ENCODE measurements at regions not wholly inside any gene's neighbourhood (a gene's known extent, or its start where the extent isn't known, plus 50 kb on each side); places are given as distances from the start of the nearest gene placed in this dataset.
"Not testable (repeated sequence)": the region's sequence is repeated elsewhere in the genome, so short reads cannot be mapped to it uniquely, and the experiment has no call there.

DNA sequence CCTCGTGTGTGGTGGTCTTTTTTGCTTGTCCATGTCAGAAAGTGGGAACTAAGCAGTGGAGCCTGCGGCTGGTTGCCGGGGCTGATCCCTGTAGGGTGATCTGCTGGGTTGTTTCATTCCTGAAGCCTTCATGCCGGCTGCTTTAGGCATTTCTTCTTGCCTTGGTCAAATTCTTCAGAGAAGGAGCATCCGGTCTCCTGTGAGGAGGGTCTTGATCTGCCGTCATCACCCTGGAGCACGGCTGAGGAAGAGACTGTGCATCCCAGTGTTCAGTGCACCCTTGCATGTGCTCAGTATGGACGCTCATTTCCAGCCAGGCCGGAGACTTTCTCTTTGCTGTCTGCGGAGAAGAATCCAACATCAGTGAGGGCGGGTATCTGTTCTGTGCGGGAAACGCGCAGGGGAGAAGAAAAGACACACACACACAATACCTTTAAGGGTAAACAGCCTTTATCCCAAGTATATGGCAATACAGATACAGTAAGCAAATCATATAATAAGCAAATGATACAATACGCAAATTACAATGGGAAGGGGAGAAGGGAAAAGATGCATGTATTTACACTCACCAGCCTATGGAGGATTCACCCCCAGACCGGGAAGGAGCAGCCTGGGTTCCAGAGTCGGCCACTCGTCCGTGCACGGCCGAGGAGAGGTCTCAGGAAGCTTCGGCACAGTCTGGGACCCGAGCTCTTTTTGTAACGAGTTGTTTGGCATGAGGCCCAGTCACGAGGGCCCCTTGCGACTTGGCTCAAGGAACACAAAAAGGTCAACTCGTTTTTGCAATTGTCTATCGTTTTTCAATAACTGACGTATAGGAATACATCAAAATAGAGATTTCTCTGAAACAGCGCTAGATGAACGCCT is 1366.8 kb upstream of the TMEM132C start:
- no peak for DNase-seq

DNA sequence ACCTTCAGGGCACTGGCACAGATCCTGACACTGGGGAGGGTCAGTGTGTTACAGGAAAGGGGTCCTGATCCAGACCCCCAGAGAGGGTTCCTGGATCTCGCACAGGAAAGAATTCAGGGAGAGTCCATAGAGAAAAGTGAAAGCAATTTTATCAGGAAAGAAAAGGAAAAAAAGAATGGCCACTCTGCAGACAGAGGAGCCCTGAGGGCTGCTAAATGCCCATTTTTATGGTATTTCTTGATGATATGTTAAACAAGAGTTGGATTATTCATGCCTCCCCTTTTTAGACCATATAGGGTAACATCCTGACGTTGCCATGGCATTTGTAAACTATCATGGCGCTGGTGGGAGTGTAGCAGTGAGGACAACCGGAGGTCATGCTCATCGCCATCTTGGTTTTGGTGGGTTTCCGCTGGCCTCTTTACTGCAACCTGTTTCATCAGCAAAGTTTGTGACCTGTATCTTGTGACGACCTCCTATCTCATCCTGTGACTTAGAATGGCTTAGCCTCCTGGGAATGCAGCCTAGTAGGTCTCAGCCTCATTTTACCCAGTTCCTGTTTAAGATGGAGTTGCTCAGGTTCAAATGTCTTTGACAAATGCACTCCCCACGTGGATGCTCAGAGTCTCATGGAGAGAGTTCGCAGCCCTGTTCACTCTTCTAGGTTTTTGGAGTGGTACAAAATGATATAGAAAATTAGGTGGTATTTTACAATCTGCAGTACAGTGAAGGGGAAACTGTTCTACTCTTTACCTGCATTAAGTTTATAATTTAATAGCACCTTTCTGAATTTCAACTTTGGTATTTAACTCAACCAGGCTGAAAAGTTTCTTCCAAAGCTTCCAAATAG is 1363.7 kb upstream of the TMEM132C start:
- DNase-seq = no peak

DNA sequence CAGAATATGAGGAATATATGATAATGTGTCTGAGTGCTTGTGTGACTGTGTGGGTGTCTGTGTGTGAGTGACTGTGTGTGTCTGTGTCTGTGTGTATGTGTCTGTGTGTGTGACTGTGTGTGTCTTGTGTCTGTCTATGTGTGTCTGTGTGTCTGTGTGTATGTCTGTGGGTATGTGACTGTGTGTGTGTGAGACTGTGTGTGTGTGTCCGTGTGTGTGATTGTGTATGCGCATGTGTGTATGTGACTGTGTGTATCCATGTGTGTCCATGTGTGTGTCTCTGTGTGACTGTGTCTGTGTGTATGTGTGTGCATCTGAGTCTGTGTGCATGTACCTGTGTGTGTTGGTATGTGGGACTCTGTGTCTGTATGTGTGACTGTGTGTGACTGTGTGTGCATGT is 1361.2 kb upstream of the TMEM132C start:
- no peak for DNase-seq

DNA sequence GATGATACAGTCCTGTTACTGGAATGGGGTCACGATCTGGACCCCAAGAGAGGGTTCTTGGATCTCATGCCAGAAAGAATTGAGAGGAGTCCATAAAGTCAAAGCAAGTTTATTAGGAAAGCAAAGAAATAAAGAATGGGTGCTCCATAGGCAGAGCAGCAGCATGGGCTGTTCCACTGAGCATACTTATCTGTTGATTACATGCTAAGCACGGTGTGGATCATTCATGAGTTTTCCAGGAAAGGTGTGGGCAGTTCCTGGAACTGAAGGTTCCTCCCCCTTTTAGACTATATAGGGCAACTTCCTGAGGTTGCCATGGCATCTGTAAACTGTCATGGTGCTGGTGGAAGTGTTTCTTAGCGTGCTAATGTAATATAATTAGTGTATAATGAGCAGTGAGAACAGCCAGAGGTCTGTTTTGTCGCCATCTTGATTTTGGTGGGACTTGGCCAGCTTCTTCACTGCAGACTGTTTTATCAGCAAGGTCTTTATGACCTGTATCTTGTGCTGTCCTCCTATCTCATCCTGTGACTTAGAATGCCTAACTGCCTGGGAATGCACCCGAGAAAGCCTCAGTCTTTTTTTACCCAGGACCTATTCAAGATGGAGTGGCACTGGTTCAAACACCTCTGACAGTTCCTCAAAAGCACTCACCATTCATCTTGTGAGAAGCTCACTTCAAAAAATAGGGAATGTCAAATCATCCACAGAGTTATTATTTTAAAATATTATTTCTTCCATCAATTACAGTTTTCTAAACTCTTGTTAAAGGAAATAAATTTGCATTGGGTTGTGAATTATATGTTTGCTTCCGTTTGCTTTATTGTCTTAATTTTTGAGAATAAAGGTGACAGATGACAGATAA is 1358.8 kb upstream of the TMEM132C start:
- no peak for DNase-seq

DNA sequence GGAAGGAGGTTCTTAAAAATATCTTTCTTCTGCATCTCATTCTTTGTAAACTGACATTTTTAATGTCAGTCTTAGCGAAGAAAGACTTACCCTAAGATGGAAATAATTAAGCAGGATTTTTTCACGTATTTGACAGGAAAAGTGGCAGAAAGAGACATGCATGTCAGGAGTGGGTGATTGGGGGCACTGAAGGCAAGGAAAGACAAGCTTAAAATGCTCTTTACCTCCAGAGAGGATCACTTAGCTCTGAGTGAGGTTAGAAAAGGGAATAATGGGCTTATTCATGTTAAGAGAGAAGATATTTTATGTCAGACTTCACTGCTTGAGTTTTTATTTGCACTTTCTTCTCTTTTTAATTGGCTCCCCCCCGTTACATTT is 1358.2 kb upstream of the TMEM132C start:
- DNase-seq = no peak

DNA sequence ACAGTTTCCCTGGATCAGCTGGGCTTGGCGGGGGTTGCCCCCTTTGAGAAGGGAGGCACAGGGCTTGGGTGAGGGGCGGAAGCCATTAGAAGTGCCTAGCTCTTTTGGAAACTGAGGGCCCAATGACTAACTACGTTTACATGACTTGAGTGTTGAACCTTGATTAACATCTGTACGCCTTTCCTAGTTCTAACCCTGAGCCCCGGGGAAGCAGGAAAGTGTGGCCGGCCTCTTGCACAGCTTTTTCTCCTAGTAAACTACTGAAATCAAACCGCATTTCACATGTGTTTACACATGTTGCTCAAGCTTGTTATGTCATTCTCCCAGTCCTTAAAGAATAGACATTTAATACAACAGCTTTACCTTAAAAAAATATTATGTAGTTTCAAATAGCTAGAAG is 1356.4 kb upstream of the TMEM132C start:
- DNase-seq = no peak

DNA sequence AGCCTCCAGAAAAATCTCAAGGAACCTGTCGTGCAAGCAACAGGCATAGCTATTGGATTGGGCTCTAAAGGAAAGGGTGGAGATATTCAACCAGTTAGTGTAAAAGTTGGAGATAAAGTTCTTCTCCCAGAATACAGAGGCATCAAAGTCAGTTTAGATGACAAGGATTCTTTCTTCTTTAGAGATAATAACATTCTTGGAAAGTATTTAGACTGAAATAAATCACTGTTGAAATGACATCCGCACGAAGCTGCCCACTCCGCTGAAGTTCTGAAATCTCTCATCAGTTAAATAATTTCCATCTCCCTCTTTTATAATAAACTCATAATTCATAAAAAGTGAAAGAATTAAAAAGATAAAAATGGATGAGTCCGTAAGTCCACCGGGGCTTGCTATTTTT is 1354.9 kb upstream of the TMEM132C start:
- DNase-seq = no peak

DNA sequence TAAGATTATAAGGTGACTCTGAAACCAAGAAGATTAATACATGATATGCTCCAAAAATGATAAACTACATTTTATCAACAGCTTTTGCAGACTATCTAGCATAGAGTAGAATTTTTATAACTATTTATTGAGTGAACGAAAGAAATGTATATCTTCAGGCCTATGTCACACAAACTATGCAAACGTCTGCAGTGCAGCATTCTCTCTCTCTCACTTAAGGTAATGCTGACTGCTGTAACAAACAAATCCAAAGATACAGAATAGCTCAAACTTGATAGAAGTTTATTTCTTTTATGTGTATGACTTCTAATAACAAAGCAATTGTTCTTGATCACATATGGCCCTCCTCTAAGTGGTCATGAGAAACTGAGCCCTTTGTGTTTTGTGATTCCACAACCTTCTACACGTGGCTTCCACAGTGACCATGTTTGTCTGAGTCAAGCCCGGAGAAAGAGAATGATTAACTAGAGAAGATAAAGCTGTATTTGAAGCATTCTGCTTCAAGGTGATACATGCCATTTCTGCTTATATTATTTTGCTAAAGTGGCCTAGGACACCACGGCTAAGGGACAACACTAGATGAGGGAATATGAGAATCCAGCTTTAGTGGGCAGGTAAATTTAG is 1352.7 kb upstream of the TMEM132C start:
- DNase-seq = no peak

DNA sequence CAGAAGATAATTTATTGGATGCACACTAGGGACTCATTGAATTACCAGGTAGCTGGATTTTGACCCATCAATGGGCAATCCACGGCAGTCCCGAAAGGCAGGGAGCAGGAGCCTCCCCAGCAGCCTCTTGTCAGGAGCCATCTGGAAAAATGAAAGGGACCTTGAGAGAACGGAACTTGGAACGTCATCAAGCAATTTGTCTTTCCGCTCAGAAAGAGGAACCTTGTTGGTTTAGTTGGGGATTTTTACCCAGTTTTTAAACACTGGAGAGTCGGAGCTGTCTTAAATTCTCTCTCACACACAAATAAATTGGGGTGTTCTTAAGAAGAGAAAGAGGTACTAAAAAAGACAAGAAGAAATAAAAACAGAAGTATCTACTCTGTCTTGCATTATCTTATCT is 1351.7 kb upstream of the TMEM132C start:
- DNase-seq = no peak

DNA sequence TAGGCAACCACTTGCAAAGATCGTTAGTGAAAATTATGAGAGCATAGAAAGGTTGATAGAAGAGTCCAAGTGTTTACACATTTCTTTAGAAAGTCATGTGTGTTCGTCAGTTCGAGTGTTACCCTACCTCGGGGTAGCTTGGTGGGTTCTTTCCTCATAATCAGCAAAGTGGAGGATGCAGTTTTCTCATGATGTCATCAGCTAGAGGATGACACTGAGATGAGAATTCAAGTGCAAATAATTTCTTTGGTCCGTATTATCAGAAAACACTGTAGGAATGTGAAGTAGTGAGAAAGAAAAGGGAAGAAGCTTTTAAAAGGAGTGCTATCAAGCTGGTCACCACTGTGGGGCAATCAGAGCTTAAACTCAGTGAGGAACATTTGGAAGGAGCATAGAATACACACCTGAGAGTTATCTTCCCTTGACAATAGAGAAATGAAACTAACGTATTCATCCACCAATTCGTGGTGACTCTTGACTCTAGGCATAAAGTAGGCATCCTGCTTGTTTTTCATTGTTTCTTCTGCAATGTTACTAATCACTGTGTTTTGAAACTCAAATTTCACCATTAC is 1340.9 kb upstream of the TMEM132C start:
- DNase-seq = no peak

DNA sequence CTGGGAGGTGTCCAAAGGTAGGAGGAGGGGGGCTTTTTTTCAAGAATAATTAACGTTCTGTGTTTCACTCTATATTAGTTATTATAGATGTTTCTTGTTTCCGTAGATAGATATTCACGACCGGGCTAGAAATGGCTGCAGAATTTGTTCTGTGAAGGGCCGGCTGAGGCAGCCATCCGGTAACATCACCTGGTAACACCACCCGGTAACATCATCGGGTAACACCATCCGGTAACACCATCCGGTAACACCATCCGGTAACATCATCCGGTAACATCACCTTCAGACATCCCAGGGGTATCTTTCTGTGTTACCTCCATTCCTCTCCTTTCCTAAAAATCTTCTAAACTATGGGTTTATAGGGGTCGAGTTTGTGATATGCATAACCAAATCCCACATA is 1336.7 kb upstream of the TMEM132C start:
- DNase-seq = no peak

DNA sequence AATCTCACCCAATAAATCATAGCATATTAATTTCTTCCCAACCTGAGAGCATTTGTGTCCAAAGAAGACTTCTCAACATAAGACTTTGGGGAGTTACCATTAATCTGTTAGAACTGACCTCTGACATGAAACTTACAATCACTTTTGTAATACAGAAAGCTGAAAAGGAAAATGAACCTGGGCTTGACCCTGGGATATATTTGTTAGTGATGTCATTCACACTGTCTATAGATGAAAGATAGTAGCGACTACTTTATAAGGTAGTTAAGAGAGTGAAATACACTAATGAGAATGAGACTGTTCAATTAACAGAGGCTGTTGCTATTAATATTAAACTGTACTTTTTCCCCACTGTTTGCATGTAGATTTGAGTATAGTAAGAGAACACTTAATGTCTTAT is 1334.8 kb upstream of the TMEM132C start:
- no peak for DNase-seq

DNA sequence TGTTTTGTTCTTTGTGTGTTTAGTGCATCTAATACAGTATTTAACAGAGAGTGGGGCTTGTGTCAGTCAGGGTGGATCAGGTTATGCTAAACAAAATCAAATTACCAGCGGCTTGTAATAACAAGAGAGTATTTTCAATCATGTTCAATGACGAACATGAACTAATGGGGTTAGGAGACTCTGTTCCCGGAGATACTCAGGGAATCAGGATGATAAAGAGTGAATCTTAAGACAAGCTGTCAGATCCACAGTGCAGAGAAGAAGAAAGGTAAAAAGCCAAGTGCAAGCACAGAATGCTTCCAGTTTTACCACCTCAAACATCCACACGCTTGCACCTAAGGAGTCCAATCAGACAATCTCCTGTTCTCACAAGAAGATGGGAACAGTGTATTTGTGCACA is 1331.5 kb upstream of the TMEM132C start:
- DNase-seq = no peak

DNA sequence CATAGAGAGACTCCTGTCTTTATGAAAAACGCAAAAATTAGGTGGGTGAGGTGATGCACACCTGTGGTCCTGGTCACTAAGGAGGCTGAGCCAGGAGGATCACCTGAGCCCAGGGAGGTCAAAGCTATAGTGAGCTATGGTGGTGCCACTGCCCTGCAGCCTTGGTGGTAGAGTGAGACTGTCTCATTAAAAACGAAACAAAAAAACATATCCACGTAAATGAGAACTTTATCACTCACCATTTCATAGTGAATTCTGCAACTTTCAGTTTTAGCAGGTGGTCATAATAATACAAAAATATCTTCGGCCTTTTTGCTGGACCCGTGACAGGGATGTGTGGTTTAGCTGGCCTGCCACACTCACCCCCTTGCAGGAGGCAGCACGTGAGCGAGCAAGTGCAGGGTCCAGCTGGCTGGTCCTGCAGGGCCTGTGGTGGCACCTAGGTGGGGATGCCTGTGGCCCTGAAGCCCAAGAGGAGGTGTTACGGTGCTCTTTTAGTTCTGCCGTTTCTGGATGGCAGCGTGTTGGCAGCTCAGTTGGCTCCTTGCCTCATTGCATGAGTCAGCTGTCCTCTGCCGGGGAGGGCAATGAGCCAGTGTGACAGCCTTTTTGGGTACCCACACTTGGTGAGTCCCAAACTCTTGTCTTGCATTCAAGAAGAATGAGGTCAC is 1330.7 kb upstream of the TMEM132C start:
- DNase-seq = no peak

DNA sequence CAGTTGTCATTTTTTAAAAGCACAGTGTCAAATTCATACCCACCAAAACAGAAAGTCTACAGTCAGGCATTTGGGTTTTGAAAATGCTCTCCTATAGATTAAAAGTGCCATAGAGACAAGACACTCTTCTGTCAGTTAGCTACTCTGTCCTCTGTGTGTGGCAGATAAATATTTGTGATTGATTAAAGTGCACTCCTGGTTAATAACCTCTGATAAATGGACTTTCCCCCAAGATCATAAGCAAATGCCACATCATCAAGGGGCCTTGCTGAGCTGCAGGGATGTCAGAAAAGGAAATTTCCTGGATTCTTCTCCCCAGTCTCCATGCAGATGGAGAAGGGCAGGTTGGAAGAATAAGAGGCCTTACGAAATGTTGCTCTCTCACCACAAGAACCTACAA is 1329.5 kb upstream of the TMEM132C start:
- DNase-seq = no peak

DNA sequence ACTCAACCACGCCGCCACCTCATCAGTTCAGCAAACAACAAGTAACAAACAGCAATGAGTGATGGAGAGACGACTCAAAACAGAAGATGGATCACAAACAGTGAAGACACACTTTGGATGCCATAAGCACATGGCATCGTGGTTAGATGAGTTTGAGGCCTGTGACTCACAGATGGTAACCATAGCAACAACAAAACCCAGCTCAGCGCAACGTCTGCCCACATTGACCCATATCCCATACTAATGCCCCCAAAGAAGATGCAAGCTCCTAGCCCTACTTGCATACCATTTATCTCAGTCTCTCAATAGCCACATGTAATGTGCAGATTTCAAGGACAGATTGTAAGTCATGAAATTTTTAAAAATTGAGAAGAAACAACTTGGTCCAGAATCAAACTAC is 1322.3 kb upstream of the TMEM132C start:
- DNase-seq = no peak

DNA sequence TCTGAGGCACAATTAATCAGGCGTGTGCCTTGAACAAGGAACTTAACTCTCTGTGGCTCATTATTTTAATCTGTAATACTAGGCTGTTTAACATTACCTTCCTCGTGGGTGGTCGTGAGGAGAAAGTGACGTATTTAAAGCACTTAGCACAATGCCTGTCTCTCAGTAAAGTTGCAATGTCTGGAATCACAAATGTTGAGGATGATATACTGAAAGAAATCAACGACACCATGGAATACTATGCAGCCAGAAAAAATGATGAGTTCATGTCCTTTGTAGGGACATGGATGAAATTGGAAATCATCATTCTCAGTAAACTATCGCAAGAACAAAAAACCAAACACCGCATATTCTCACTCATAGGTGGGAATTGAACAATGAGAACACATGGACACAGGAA is 1320.0 kb upstream of the TMEM132C start:
- not testable (repeated sequence) for DNase-seq

DNA sequence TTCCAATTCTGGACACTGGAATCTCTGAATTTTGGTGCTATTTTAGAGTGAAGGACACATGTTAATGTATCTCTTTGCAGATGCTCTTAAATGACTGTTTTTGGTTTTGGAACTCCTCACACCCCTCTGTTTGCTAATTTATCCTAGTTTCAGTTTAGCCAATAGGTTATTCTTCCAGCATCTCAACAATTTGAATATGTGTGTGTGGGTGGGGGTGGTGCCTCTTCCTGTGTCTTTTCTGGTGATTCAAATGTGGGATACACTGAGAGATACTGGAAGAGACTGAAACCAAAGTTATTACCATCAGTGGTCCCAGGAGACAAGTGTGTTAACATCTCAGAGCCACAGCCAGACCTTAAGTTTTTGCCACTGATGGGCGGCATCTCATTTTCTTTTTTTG is 1317.4 kb upstream of the TMEM132C start:
- no peak for DNase-seq

DNA sequence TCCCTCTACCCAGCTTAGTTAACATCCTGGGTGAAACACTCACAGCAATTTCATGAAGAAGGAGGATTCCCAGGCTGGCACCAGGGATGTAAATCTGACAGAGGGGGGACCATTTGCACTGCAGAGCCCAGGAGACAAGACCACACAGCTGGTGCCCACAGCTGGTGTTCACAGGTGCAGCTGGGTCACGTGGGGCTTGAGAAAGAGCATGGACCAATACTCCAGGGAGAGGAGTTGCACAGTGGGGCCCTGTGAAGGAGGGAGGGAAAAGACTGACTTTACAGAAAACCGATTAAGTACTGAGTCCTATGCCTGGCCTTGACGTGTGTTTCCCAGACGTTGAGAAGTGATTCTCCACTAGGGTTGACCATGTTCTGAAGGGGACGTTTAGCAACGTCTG is 1316.7 kb upstream of the TMEM132C start:
- no peak for DNase-seq

DNA sequence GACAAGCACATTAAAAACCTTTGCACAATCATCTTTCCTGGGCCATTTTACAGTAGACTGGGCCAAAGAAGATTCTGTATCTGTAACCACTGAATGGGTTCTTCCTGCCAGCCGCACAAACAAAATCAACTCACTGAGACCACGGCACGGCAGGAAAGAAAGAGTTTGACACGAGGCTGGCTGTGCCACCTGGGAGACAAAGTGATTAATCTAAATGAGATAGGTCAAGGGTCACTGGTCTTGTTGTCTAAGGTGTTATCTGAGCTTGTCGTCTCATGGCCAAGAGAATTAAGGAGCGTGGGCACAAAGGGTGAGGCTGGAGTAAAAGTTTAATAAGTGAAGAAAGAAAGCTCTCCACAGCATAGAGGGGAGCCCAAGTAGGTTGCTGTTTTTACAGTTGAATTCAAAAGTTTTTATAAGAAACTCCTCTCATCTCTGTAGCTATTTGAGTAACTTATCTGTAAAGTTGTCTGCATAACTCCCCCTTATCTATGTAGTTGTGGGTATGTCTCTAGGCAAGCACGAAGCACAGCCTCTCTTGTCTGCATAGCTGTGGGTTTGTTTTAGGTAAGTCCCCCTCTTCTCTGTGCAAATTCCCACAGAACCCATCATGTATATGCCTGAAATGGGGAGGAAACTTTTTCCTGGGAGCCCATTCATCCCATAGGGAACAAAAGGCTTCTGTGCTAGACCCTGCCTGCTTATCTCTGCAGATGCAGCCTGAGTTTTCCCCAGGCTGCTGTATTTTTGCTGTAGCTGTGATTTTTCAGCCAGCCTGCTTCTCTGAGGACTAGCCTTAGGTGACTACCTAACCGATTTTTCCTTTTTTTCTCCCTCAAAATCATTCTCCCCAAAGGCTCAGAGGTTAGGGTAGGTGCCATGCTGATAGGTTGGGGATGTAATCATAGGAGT is 1314.6 kb upstream of the TMEM132C start:
- no peak for DNase-seq
